GM19397 (cell line): ENCODE measurements at regions not wholly inside any gene's neighbourhood (a gene's known extent, or its start where the extent isn't known, plus 50 kb on each side); places are given as distances from the start of the nearest gene placed in this dataset.

Experiments
- ATAC-seq: cut with Tn5 transposase; IDR thresholded peaks from one replicate; pipeline ENCODE4 v1.9.1; 2021; ENCODE audit warnings: mild to moderate bottlenecking, moderate library complexity; ENCODE audit not compliant: unreplicated experiment

GRCh38 chr5:97658116-97658900, 475.3 kb upstream of the RIOK2 start:
- ATAC-seq = no peak

- ATAC-seq = no peak
These were observed 483.7 kb upstream of the RIOK2 start for GRCh38 chr5:97666783-97667182.

GRCh38 chr5:97670447-97670846, 487.4 kb upstream of the RIOK2 start:
- no peak for ATAC-seq

- ATAC-seq = no peak
These were observed 493.6 kb upstream of the RIOK2 start for GRCh38 chr5:97676608-97677007.

GRCh38 chr5:97694091-97694490, 511.0 kb upstream of the RIOK2 start:
- ATAC-seq = no peak

- ATAC-seq = no peak
These were observed 531.4 kb upstream of the RIOK2 start for GRCh38 chr5:97714424-97714823.

GRCh38 chr5:97726106-97726505, 543.1 kb upstream of the RIOK2 start:
- ATAC-seq = no peak

- ATAC-seq = no peak
These were observed 545.9 kb upstream of the RIOK2 start for GRCh38 chr5:97728920-97729319.

- ATAC-seq = no peak
These were observed 546.9 kb upstream of the RIOK2 start for GRCh38 chr5:97729938-97730337.

- ATAC-seq = no peak
These were observed 552.2 kb upstream of the RIOK2 start for GRCh38 chr5:97735209-97735608.

- no peak for ATAC-seq
These were observed 554.6 kb upstream of the RIOK2 start for GRCh38 chr5:97737608-97738007.

GRCh38 chr5:97745817-97746216, 562.8 kb upstream of the RIOK2 start:
- ATAC-seq = no peak

GRCh38 chr5:97750576-97750975, 567.5 kb upstream of the RIOK2 start:
- no peak for ATAC-seq

- ATAC-seq = no peak
These were observed 568.5 kb upstream of the RIOK2 start for GRCh38 chr5:97751540-97751939.

- no peak for ATAC-seq
These were observed 569.8 kb upstream of the RIOK2 start for GRCh38 chr5:97752871-97753270.

GRCh38 chr5:97762483-97762882, 579.4 kb upstream of the RIOK2 start:
- no peak for ATAC-seq

- no peak for ATAC-seq
These were observed 581.7 kb upstream of the RIOK2 start for GRCh38 chr5:97764700-97765099.

GRCh38 chr5:97778451-97778850, 595.4 kb upstream of the RIOK2 start:
- no peak for ATAC-seq

GRCh38 chr5:97788369-97788768, 605.3 kb upstream of the RIOK2 start:
- no peak for ATAC-seq

GRCh38 chr5:97797994-97798451, 615.0 kb upstream of the RIOK2 start:
- no peak for ATAC-seq

GRCh38 chr5:97801461-97801860, 618.4 kb upstream of the RIOK2 start:
- ATAC-seq = no peak

GRCh38 chr5:97820138-97820537, 637.1 kb upstream of the RIOK2 start:
- no peak for ATAC-seq
